H9 (cell line): ENCODE measurements at regions not wholly inside any gene's neighbourhood (a gene's known extent, or its start where the extent isn't known, plus 50 kb on each side); places are given as distances from the start of the nearest gene placed in this dataset.
A peak's percentile ranks its signal among the peaks of the same experiment; 100 is the strongest.

Source experiments
- DNase-seq: peaks from one replicate; pipeline ENCODE4 v3.0.0-alpha.2; 2017
- H2AFZ ChIP-seq: one replicate; pipeline ENCODE4 v1.6.1; 2013; ENCODE audit warnings: mild to moderate bottlenecking, low read length, control low read depth, moderate library complexity
- H2AK5ac ChIP-seq: 2 replicates; pipeline ENCODE4 v1.6.1; 2013; ENCODE audit warnings: low read length, control low read depth, mixed read lengths; ENCODE audit not compliant: insufficient read length
- H2BK120ac ChIP-seq: one replicate; pipeline ENCODE4 v1.6.1; 2013; ENCODE audit warnings: low read depth, mild to moderate bottlenecking, low read length, control low read depth, inconsistent platforms; ENCODE audit not compliant: poor library complexity, severe bottlenecking
- H2BK12ac ChIP-seq: 2 replicates; pipeline ENCODE4 v1.6.1; 2013; ENCODE audit warnings: low read length, control low read depth, mixed read lengths, low read depth; ENCODE audit not compliant: insufficient read length
- H2BK15ac ChIP-seq: 2 replicates; pipeline ENCODE4 v1.6.1; 2013; ENCODE audit warnings: low read depth, low read length, control low read depth
- H2BK20ac ChIP-seq: one replicate; pipeline ENCODE4 v1.6.1; 2013; ENCODE audit warnings: low read depth, mild to moderate bottlenecking, low read length, control low read depth, inconsistent platforms; ENCODE audit not compliant: poor library complexity, severe bottlenecking
- H2BK5ac ChIP-seq: 2 replicates; pipeline ENCODE4 v1.6.1; 2013; ENCODE audit warnings: low read length, control low read depth, mixed read lengths; ENCODE audit not compliant: insufficient read length
- H3K14ac ChIP-seq: 2 replicates; pipeline ENCODE4 v1.6.1; 2013; ENCODE audit warnings: low read length, control low read depth; ENCODE audit not compliant: insufficient read depth
- H3K18ac ChIP-seq: 2 replicates; pipeline ENCODE4 v1.6.1; 2013; ENCODE audit warnings: low read depth, mild to moderate bottlenecking, mixed read lengths, low read length, control low read depth; ENCODE audit not compliant: insufficient read length
- H3K23ac ChIP-seq: 2 replicates; pipeline ENCODE4 v1.6.1; 2013; ENCODE audit warnings: low read length, control low read depth, mixed read lengths, low read depth; ENCODE audit not compliant: insufficient read length
- H3K23me2 ChIP-seq: 2 replicates; pipeline ENCODE4 v1.6.1; 2013; ENCODE audit warnings: low read depth, mild to moderate bottlenecking, mixed read lengths, low read length, control low read depth; ENCODE audit not compliant: insufficient read length, poor library complexity, severe bottlenecking
- H3K27ac ChIP-seq: 2 replicates; pipeline ENCODE4 v1.5.1; 2013; ENCODE audit warnings: low read length, control low read depth, mixed read lengths, low read depth; ENCODE audit not compliant: insufficient read length
- H3K27me3 ChIP-seq: 2 replicates; pipeline ENCODE4 v1.6.1; 2013; ENCODE audit warnings: low read length, control low read depth, inconsistent platforms; ENCODE audit not compliant: insufficient read depth
- H3K4ac ChIP-seq: 2 replicates; pipeline ENCODE4 v1.6.1; 2013; ENCODE audit warnings: low read depth, mild to moderate bottlenecking, control low read depth, inconsistent platforms, low read length, moderate library complexity
- H3K4me1 ChIP-seq: 2 replicates; pipeline ENCODE4 v1.6.1; 2013; ENCODE audit warnings: low read length, control low read depth, inconsistent platforms; ENCODE audit not compliant: insufficient read depth
- H3K4me2 ChIP-seq: 2 replicates; pipeline ENCODE4 v1.6.1; 2013; ENCODE audit warnings: low read length, control low read depth, mixed read lengths; ENCODE audit not compliant: insufficient read length, insufficient read depth
- H3K56ac ChIP-seq: 2 replicates; pipeline ENCODE4 v1.6.1; 2013; ENCODE audit warnings: low read depth, mild to moderate bottlenecking, mixed read lengths, low read length, control low read depth; ENCODE audit not compliant: insufficient read length
- H3K79me1 ChIP-seq: 2 replicates; pipeline ENCODE4 v1.6.1; 2013; ENCODE audit warnings: low read depth, mild to moderate bottlenecking, moderate library complexity, low read length, control low read depth, inconsistent platforms; ENCODE audit not compliant: insufficient read depth, poor library complexity, severe bottlenecking
- H3K79me2 ChIP-seq: 2 replicates; pipeline ENCODE4 v1.6.1; 2013; ENCODE audit warnings: low read length, control low read depth, inconsistent platforms; ENCODE audit not compliant: insufficient read depth
- H3K9ac ChIP-seq: 2 replicates; pipeline ENCODE4 v1.6.1; 2013; ENCODE audit warnings: low read length, control low read depth, mixed read lengths; ENCODE audit not compliant: insufficient read length; ENCODE audit errors: extremely low read depth
- H3K9me3 ChIP-seq: one replicate; pipeline ENCODE4 v1.6.1; 2013; ENCODE audit warnings: low read depth, low read length, inconsistent platforms; ENCODE audit not compliant: control insufficient read depth
- H3T11ph ChIP-seq: one replicate; pipeline ENCODE4 v1.6.1; 2013; ENCODE audit warnings: mild to moderate bottlenecking, low read length, control low read depth, inconsistent platforms
- H4K20me1 ChIP-seq: one replicate; pipeline ENCODE4 v1.6.1; 2013; ENCODE audit not compliant: control insufficient read depth, insufficient read length, insufficient read depth
- H4K5ac ChIP-seq: 2 replicates; pipeline ENCODE4 v1.6.1; 2013; ENCODE audit warnings: low read depth, mild to moderate bottlenecking, mixed read lengths, low read length, control low read depth; ENCODE audit not compliant: insufficient read length
- H4K8ac ChIP-seq: replicated peaks from 2 replicates; pipeline ENCODE4 v1.6.1; 2013; ENCODE audit warnings: low read length, control low read depth, mixed read lengths, low read depth; ENCODE audit not compliant: insufficient read length
- H4K91ac ChIP-seq: 2 replicates; pipeline ENCODE4 v1.6.1; 2013; ENCODE audit warnings: low read depth, mild to moderate bottlenecking, moderate library complexity, mixed read lengths, low read length, control low read depth; ENCODE audit not compliant: insufficient read length
- H3K27ac Mint-ChIP-seq, 3 experiments: 2 replicates in 2 of 3; 3 replicates in 1 of 3; pipeline ENCODE4 v1.8.0; 2020 to 2021; ENCODE audit warnings: mixed read lengths in 3 of 3, mild to moderate bottlenecking in 1 of 3, moderate library complexity in 1 of 3
- H3K27me3 Mint-ChIP-seq: 2 replicates; pipeline ENCODE4 v1.8.0; 2021; ENCODE audit warnings: low read depth, mild to moderate bottlenecking, moderate library complexity, mixed read lengths
- H3K36me3 Mint-ChIP-seq, 3 experiments: 2 replicates in 2 of 3; 3 replicates in 1 of 3; pipeline ENCODE4 v1.8.0; 2020 to 2021; ENCODE audit warnings: low read depth in 3 of 3, mixed read lengths in 3 of 3; ENCODE audit not compliant: insufficient read depth in 1 of 3
- H3K4me1 Mint-ChIP-seq, 2 experiments: 2 replicates each; pipeline ENCODE4 v1.8.0; 2020; ENCODE audit warnings: mixed read lengths in 2 of 2
- H3K4me3 Mint-ChIP-seq, 2 experiments: 2 replicates in 1 of 2; 3 replicates in 1 of 2; pipeline ENCODE4 v1.8.0; 2020 to 2021; ENCODE audit warnings: mild to moderate bottlenecking in 2 of 2, mixed read lengths in 2 of 2, moderate library complexity in 1 of 2
- H3K9me3 Mint-ChIP-seq, 2 experiments: 2 replicates in 1 of 2; 3 replicates in 1 of 2; pipeline ENCODE4 v1.8.0; 2020; ENCODE audit warnings: mild to moderate bottlenecking in 2 of 2, mixed read lengths in 2 of 2, moderate library complexity in 1 of 2
- CTCF ChIP-seq: fragments of 200-600 bp; sonication (generic); conservative IDR thresholded peaks from 3 replicates; pipeline ENCODE4 v1.8.0; 2021; ENCODE audit warnings: antibody characterized with exemption, mild to moderate bottlenecking
- WGBS: extraction: QIAGEN DNeasy Blood & Tissue Kit; methylation state at CpG from one replicate; pipeline ENCODE4 v1.1.7; 2013; ENCODE audit warnings: missing lambda C conversion rate, low lambda C conversion rate, mixed read lengths; ENCODE audit not compliant: insufficient read length; ENCODE audit errors: extremely low coverage; 5-methylcytosine and 5-hydroxymethylcytosine counted together

GRCh38 chr12:58416236-58416635 is 474.9 kb downstream of the ATP23 start:
- Histone ChIP-seq H3K4me1 (no peaks in the 10 kb centered on the region; the same call in 1 of the 2 replicates), H3K23me2 (no peaks in the 10 kb centered on the region), H3K27me3 (no peaks in the 10 kb centered on the region), H3K14ac (no peak overlapping the region), H2BK15ac (no peak overlapping the region), H3K4me2 (no peak overlapping the region), H3K18ac (no peak overlapping the region), H3K4ac (no peak overlapping the region), H3T11ph (no peak overlapping the region), H2AK5ac (no peak overlapping the region), H2AFZ (no peak overlapping the region), H3K23ac (no peak overlapping the region), H2BK5ac (no peak overlapping the region), H4K91ac (no peak overlapping the region), H2BK20ac (no peak overlapping the region), H3K9ac (no peak overlapping the region), H3K79me1 (no peaks in the 10 kb centered on the region), H2BK12ac (no peak overlapping the region), H2BK120ac (no peak overlapping the region), H3K79me2 (no peaks in the 10 kb centered on the region), H4K8ac (no peak overlapping the region), H3K9me3 (no peaks in the 10 kb centered on the region), H4K20me1 (no peaks in the 10 kb centered on the region), H3K56ac (no peak overlapping the region), H4K5ac (no peak overlapping the region), H3K27ac (no peak overlapping the region)
- no peak overlapping the region for H3K4me3 Mint-ChIP-seq
- no peaks in the 10 kb centered on the region for H3K9me3 Mint-ChIP-seq
- H3K4me1 Mint-ChIP-seq, result peaks cover 21 to 34% of the 10 kb centered on the region in 2 experiments
- H3K27ac Mint-ChIP-seq, result peak overlapping the region in 1 of 3 experiments; percentile 58; a peak in 1 of 7 replicates
- DNase-seq, result no peak
- no peaks in the 10 kb centered on the region for H3K36me3 Mint-ChIP-seq
- H3K27me3 Mint-ChIP-seq, result no peaks in the 10 kb centered on the region; the same call in 1 of the 2 replicates
- WGBS, result no CpG with 5 or more reads among the region's 2 CpGs
- no peak; the same call in 2 of the 3 replicates for TF ChIP-seq CTCF
